IMR-90 (cell line): ENCODE measurements at regions not wholly inside any gene's neighbourhood (a gene's known extent, or its start where the extent isn't known, plus 50 kb on each side); places are given as distances from the start of the nearest gene placed in this dataset.

ENCODE experiments used
- ATAC-seq: fragments of 200-7000 bp; cut with Tn5 transposase; 2 replicates; pipeline ENCODE4 v1.9.1; 2020; ENCODE audit warnings: low read depth, mild to moderate bottlenecking, moderate library complexity
- BruUV-seq: library from RNA; stranded (reverse); fragments of 400-500 nt; replicated peaks from 2 replicates; lab custom pipeline; 2021; lab: Mats Ljungman, UMichigan
- CTCF ChIA-PET: fragments of 300-600 bp; formaldehyde crosslinking; extraction: SDS; loops from one replicate; lab custom pipeline; 2021; ENCODE audit warnings: antibody characterized with exemption; lab: Yijun Ruan, JAX
- POLR2A ChIA-PET: fragments of 300-600 bp; sonication (Branson Sonifier 250); formaldehyde crosslinking; loops from one replicate; lab custom pipeline; 2022; ENCODE audit warnings: antibody characterized with exemption; ENCODE audit not compliant: unreplicated experiment; lab: Charles Lee
- DNase-seq: peaks from one replicate; pipeline ENCODE4 v3.0.0; 2013
- H2AFZ ChIP-seq: replicated peaks from 2 replicates; pipeline ENCODE3; 2013; ENCODE audit warnings: low read length, mild to moderate bottlenecking; ENCODE audit not compliant: poor library complexity
- H2AK5ac ChIP-seq: 2 replicates; pipeline ENCODE4 v1.6.1; 2013; ENCODE audit warnings: low read depth, low read length, inconsistent platforms
- H2AK9ac ChIP-seq: replicated peaks from 2 replicates; pipeline ENCODE3; 2013; ENCODE audit warnings: mild to moderate bottlenecking, low read depth, low read length, moderate library complexity; ENCODE audit not compliant: poor library complexity
- H2BK120ac ChIP-seq: 2 replicates; pipeline ENCODE4 v1.6.1; 2013; ENCODE audit warnings: low read depth, low read length, inconsistent platforms
- H2BK15ac ChIP-seq: 3 replicates; pipeline ENCODE4 v1.6.1; 2013; ENCODE audit warnings: low read depth, low read length, inconsistent platforms
- H2BK20ac ChIP-seq: 2 replicates; pipeline ENCODE4 v1.6.1; 2013; ENCODE audit warnings: low read depth, mild to moderate bottlenecking, inconsistent platforms, low read length, moderate library complexity
- H2BK5ac ChIP-seq: 2 replicates; pipeline ENCODE4 v1.6.1; 2013; ENCODE audit warnings: mild to moderate bottlenecking, low read depth, low read length, inconsistent platforms; ENCODE audit not compliant: poor library complexity, severe bottlenecking
- H3K14ac ChIP-seq: replicated peaks from 2 replicates; pipeline ENCODE4 v1.6.1; 2013; ENCODE audit warnings: low read depth, low read length, inconsistent platforms
- H3K18ac ChIP-seq: 2 replicates; pipeline ENCODE4 v1.6.1; 2013; ENCODE audit warnings: low read depth, low read length, control low read depth
- H3K23ac ChIP-seq: 2 replicates; pipeline ENCODE4 v1.6.1; 2013; ENCODE audit warnings: low read depth, low read length, inconsistent platforms
- H3K27ac ChIP-seq: 2 replicates; pipeline ENCODE4 v1.5.1; 2013; ENCODE audit warnings: mild to moderate bottlenecking, control low read depth, low read length; ENCODE audit not compliant: insufficient read depth
- H3K27me3 ChIP-seq: 2 replicates; pipeline ENCODE4 v1.6.1; 2013; ENCODE audit warnings: low read length; ENCODE audit not compliant: control insufficient read depth, insufficient read depth
- H3K36me3 ChIP-seq: 2 replicates; pipeline ENCODE4 v1.6.1; 2013; ENCODE audit warnings: low read length, mixed read lengths; ENCODE audit not compliant: control insufficient read depth, insufficient read depth
- H3K4ac ChIP-seq: 2 replicates; pipeline ENCODE4 v1.6.1; 2013; ENCODE audit warnings: low read depth, low read length, inconsistent platforms
- H3K4me1 ChIP-seq: 2 replicates; pipeline ENCODE4 v1.6.1; 2013; ENCODE audit warnings: low read length, mixed read lengths; ENCODE audit not compliant: control insufficient read depth, insufficient read depth
- H3K4me2 ChIP-seq: 2 replicates; pipeline ENCODE4 v1.6.1; 2013; ENCODE audit warnings: low read depth, mild to moderate bottlenecking, control low read depth, low read length, moderate library complexity
- H3K4me3 ChIP-seq: 2 replicates; pipeline ENCODE4 v1.5.1; 2013; ENCODE audit warnings: low read depth, mild to moderate bottlenecking, control low read depth, low read length, moderate library complexity; ENCODE audit not compliant: insufficient read depth
- H3K56ac ChIP-seq: 2 replicates; pipeline ENCODE4 v1.6.1; 2013; ENCODE audit warnings: low read length, inconsistent platforms; ENCODE audit not compliant: insufficient read depth; ENCODE audit errors: extremely low read depth
- H3K79me1 ChIP-seq, 2 experiments: 2 replicates each; pipeline ENCODE4 v1.6.1; 2013; ENCODE audit warnings: low read length in 2 of 2, inconsistent platforms in 1 of 2, low read depth in 1 of 2
- H3K9ac ChIP-seq: 2 replicates; pipeline ENCODE4 v1.6.1; 2013; ENCODE audit warnings: low read depth, low read length, control low read depth
- H3K9me1 ChIP-seq: 2 replicates; pipeline ENCODE4 v1.6.1; 2013; ENCODE audit warnings: low read length, inconsistent platforms; ENCODE audit not compliant: insufficient read depth
- H3K9me3 ChIP-seq: 2 replicates; pipeline ENCODE4 v1.6.1; 2013; ENCODE audit warnings: low read length; ENCODE audit not compliant: control insufficient read depth, insufficient read depth
- H4K20me1 ChIP-seq: 2 replicates; pipeline ENCODE4 v1.6.1; 2013; ENCODE audit warnings: low read length, inconsistent platforms; ENCODE audit not compliant: insufficient read depth
- H4K5ac ChIP-seq: 2 replicates; pipeline ENCODE4 v1.6.1; 2013; ENCODE audit warnings: mild to moderate bottlenecking, low read depth, low read length, control low read depth
- H4K8ac ChIP-seq, 2 experiments: 2 replicates each; pipeline ENCODE4 v1.6.1; 2013; ENCODE audit warnings: low read depth in 2 of 2, low read length in 2 of 2, control low read depth in 1 of 2, inconsistent platforms in 1 of 2
- H4K91ac ChIP-seq: 2 replicates; pipeline ENCODE4 v1.6.1; 2013; ENCODE audit warnings: low read depth, low read length, inconsistent platforms; ENCODE audit not compliant: insufficient read depth
- SMC3 ChIP-seq: fragments of 150-350 bp; IDR thresholded peaks from 2 replicates; pipeline ENCODE4 v1.6.1; 2016; ENCODE audit warnings: low read depth, mild to moderate bottlenecking, antibody characterized with exemption, low read length, moderate library complexity
- WGBS, 2 experiments: methylation state at CpG; one replicate each; pipeline versions ENCODE4 v1.1.5 to v1.1.7; 2013; ENCODE audit warnings: missing lambda C conversion rate in 2 of 2; ENCODE audit not compliant: insufficient read length in 1 of 2; ENCODE audit errors: extremely low coverage in 2 of 2; 5-methylcytosine and 5-hydroxymethylcytosine counted together
- dilution Hi-C: fragments of 300-500 bp; cut with HindIII; formaldehyde crosslinking; loops from one replicate; pipeline ENCODE4 v1.14.3; 2018; ENCODE audit warnings: low sequenced_read_pairs; ENCODE audit not compliant: unreplicated experiment
- in situ Hi-C: fragments of 300-500 bp; cut with MboI; formaldehyde crosslinking; loops from 3 replicates; pipeline ENCODE4 v1.14.3; 2019; ENCODE audit warnings: low sequenced_read_pairs, inconsistent platforms, mixed read lengths
- intact Hi-C: fragments of 100-400 bp; cut with micrococcal nuclease; formaldehyde crosslinking; loops from 2 replicates; pipeline ENCODE4 v1.10.0; 2022

GRCh38 chr7:84629216-84629615 is 434.6 kb upstream of the SEMA3A start:
- Histone ChIP-seq H2BK120ac (no peak overlapping the region), H3K79me1 (no peaks in the 10 kb centered on the region), H3K4me1 (peaks cover 2% of the 10 kb centered on the region; the same call in 1 of the 2 replicates), H3K27me3 (no peaks in the 10 kb centered on the region), H3K9me3 (peaks cover 9% of the 10 kb centered on the region), H3K9ac (no peak overlapping the region), H2BK15ac (peak overlapping the region; percentile 80; the same call in 1 of the 3 replicates), H3K36me3 (no peaks in the 10 kb centered on the region), H4K20me1 (no peaks in the 10 kb centered on the region), H3K14ac (no peak overlapping the region; the same call in 1 of the 2 replicates), H4K91ac (peak overlapping the region; percentile 61; the same call in 1 of the 2 replicates), H3K9me1 (no peaks in the 10 kb centered on the region), H2BK5ac (peak overlapping the region; percentile 83), H2AFZ (no peak overlapping the region), H3K4ac (no peak overlapping the region), H3K27ac (no peak overlapping the region), H4K5ac (no peak overlapping the region), H4K8ac (no peak overlapping the region), H3K18ac (no peak overlapping the region; the same call in 1 of the 2 replicates), H2AK5ac (no peak overlapping the region), H3K4me3 (no peak overlapping the region), H3K4me2 (no peak overlapping the region), H2BK20ac (peak overlapping the region; percentile 64; the same call in 1 of the 2 replicates), H3K23ac (peak overlapping the region; percentile 68; the same call in 1 of the 2 replicates), H2AK9ac (no peak overlapping the region), H3K56ac (no peak overlapping the region)
- TF ChIP-seq SMC3: no peak
- dilution Hi-C loops (no loop called here), intact Hi-C loops (no loop called here), in situ Hi-C loops (loop anchor here (25.0 kb wide), 1 partner anchor 383 kb away; no protein-coding TSS in a partner anchor)
- no TSS peak for BruUV-seq
- peak; percentile 10 for DNase-seq
- ATAC-seq: no peak
- no CpG with 5 or more reads among the region's 3 CpGs for WGBS, 2 experiments
- POLR2A ChIA-PET: no interaction called here
- CTCF ChIA-PET: interaction anchor here (0.8 to 0.9 kb wide), 2 partner anchors 9 to 31 kb away, joined by 3 to 4 read pairs; no protein-coding TSS in a partner anchor
